Heart left ventricle (tissue), 13 donors: ENCODE measurements at regions not wholly inside any gene's neighbourhood (a gene's known extent, or its start where the extent isn't known, plus 50 kb on each side); places are given as distances from the start of the nearest gene placed in this dataset.

Experiments
- CTCF ChIP-seq, 12 donors: fragments of 200-600 bp; sonication (generic) in 4 of 12; IDR thresholded peaks; one replicate each; pipeline versions ENCODE4 v1.5.0 to v1.8.0; 2018 to 2022; ENCODE audit warnings: antibody characterized with exemption in 12 of 12, mild to moderate bottlenecking in 5 of 12
- POLR2A ChIP-seq, 2 donors: fragments of 450-650 bp; IDR thresholded peaks; one replicate each; pipeline ENCODE4 v1.6.1; 2017; ENCODE audit warnings: antibody characterized with exemption in 2 of 2, mild to moderate bottlenecking in 2 of 2, moderate library complexity in 2 of 2
- donor health status: ischemic (EF 13 %, LVEDD 7.1; RV severe dilation, severe dysfunction).
- donor health status: DM: no; HTN: yes; CAD: no.
- donor health status: DM: no; HTN: no; CAD: no.
- donor health status: ischemic (EF 25% LVEDD 6.9; RV normal size, moderate dysfunction).
- donor health status: ischemic (EF 25% LVEDD 5.7; RV mildly dilated, moderate dysfunction).
- donor health status: ischemic (EF 35%, LVEDD 5.7; RV mildly dilated, moderate dysfunction).
- donor health status: nonischemic (EF 11% LVEDD 7.7; RV severe dilation, severe dysfunction).
- donor health status: DM: yes; HTN: yes; CAD: no.
- donor health status: PGD.
- donor health status: ischemic (EF 29% LVEDD 5.4; RV normal size, mild dysfunction).
- donor health status: nonischemic (EF 23%, LVEDD 6.1; RV moderate dilation, normal function).

DNA sequence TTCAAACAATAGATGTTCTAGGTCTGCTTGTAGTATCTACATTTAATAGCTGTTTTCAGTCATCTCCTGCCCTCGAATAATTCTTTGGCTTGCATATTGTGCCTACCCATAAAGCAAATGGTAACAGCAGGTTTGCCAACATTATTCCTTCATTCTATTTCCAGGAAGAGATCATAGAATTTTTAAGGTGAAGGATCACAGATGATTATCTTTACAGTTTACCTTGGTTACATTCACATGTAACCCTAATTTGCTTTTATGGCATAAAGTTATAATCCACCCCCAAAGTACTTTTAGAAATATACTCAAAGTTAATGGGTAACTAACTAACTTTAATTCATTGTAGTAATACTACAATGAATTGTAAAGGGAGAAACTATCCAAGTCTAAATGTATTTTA is 315.5 kb downstream of the NSUN3 start:
- TF ChIP-seq CTCF (IDR thresholded peaks at IDR 0.05) (no peak), POLR2A (IDR thresholded peaks at IDR 0.05) (no peak)
